ENCODE measurements at regions not wholly inside any gene's neighbourhood (a gene's known extent, or its start where the extent isn't known, plus 50 kb on each side); places are given as distances from the start of the nearest gene placed in this dataset.

DNA sequence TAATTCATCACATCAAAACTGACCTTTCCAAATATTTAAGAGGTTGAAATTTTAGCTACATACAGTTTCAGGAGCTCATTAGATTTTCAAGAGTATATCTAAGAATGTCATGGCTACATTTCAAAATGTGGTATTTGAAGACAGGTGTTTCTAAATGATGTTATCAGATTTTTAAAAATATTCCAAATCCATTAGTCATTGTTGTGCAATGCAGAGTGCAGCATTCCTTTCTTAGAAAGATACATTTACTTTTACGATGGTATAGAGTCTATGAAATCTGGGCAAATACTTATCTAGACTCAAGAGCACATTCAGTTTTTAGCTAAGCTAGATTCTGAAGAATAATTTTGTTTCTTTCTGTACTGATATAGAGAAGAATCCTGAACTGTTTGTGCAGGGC, 230.3 kb downstream of the CHRM3 start:
- H3K36me3 ChIP-seq (ENCODE audit: control insufficient read depth, insufficient read depth, low read length), result no peaks in the 10 kb centered on the region
- TF ChIP-seq, protein P1, sequence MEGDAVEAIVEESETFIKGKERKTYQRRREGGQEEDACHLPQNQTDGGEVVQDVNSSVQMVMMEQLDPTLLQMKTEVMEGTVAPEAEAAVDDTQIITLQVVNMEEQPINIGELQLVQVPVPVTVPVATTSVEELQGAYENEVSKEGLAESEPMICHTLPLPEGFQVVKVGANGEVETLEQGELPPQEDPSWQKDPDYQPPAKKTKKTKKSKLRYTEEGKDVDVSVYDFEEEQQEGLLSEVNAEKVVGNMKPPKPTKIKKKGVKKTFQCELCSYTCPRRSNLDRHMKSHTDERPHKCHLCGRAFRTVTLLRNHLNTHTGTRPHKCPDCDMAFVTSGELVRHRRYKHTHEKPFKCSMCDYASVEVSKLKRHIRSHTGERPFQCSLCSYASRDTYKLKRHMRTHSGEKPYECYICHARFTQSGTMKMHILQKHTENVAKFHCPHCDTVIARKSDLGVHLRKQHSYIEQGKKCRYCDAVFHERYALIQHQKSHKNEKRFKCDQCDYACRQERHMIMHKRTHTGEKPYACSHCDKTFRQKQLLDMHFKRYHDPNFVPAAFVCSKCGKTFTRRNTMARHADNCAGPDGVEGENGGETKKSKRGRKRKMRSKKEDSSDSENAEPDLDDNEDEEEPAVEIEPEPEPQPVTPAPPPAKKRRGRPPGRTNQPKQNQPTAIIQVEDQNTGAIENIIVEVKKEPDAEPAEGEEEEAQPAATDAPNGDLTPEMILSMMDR (IDR thresholded peaks at IDR 0.05; ENCODE audit: insufficient read depth, low read length, poor library complexity, severe bottlenecking), result no peak
- H3K27me3 ChIP-seq (replicated peaks; ENCODE audit: control insufficient read depth, insufficient read depth, low read length), result no peaks in the 10 kb centered on the region
- no peak overlapping the region for H3K4me3 ChIP-seq (replicated peaks; ENCODE audit: low read depth, low read length)
- no peak for DNase-seq (ENCODE audit: extremely low read depth, insufficient read length)

DNA sequence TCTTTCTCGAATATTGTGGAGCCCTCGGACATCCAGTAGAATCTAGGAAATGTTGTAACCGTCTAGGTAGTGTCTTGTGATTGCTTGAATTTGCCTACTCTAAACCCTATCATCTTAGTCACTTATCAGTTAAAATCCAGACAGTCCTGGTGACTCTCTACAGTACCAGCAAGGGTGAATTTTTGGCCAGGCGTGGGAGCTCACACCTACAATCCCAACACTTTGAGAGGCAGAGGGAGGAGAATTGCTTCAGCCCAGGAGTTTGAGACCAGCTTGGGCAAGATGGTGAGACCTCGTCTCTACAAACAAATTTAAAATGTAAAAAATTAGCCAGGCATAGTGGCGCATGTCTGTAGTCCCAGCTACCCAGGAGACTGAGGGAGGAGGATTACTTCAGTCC, 230.9 kb downstream of the CHRM3 start:
- DNase-seq (ENCODE audit: extremely low read depth, insufficient read length), result no peak
- TF ChIP-seq, protein P1 (IDR thresholded peaks at IDR 0.05; ENCODE audit: insufficient read depth, low read length, poor library complexity, severe bottlenecking), result no peak
- Histone ChIP-seq H3K4me3 (replicated peaks; ENCODE audit: low read depth, low read length) (no peak overlapping the region), H3K27me3 (replicated peaks; ENCODE audit: control insufficient read depth, insufficient read depth, low read length) (no peaks in the 10 kb centered on the region), H3K36me3 (ENCODE audit: control insufficient read depth, insufficient read depth, low read length) (no peaks in the 10 kb centered on the region)

DNA sequence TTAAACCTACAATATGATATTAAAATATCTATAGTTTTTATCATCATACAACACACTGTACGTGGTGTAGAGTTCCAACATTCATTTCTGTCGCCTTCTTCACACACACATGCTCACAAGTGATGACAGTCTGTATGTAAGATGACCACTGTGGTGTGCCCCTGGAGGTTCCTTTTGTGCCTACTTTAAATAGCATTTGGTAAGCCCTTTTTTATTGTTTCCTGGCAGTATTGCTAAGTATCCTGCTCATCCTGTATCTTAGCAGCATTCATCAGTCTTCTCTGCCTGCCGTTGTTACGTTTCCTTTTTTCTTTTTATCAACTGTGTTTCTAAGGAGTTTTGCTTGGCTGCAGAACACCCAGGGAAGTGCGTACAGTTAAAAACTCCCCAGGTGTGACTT, 231.4 kb downstream of the CHRM3 start:
- Histone ChIP-seq H3K27me3 (replicated peaks; ENCODE audit: control insufficient read depth, insufficient read depth, low read length) (no peaks in the 10 kb centered on the region), H3K4me3 (replicated peaks; ENCODE audit: low read depth, low read length) (no peak overlapping the region), H3K36me3 (ENCODE audit: control insufficient read depth, insufficient read depth, low read length) (no peaks in the 10 kb centered on the region)
- no peak for DNase-seq (ENCODE audit: extremely low read depth, insufficient read length)
- TF ChIP-seq, protein P1 (IDR thresholded peaks at IDR 0.05; ENCODE audit: insufficient read depth, low read length, poor library complexity, severe bottlenecking), result no peak

DNA sequence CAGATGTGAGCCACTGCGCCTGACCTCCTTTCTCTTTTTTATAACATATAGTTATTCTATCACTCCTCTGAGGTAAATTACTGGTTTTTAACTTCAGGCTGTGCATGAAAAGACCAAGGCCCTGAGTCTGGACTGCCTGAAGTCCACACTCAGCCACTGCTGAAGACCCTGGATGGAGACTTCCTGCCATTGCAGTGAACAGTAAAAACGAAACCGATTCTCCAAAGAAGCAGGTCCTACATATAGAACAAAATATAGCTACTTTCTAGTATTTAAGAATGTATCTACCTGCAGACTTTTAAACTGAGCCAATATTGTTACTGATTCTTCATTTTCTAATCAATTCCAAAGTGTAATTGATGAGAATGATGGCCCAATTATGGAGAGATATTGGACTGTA, 232.8 kb downstream of the CHRM3 start:
- TF ChIP-seq, protein P1 (IDR thresholded peaks at IDR 0.05; ENCODE audit: insufficient read depth, low read length, poor library complexity, severe bottlenecking), result no peak
- H3K4me3 ChIP-seq (replicated peaks; ENCODE audit: low read depth, low read length), result no peak overlapping the region
- no peaks in the 10 kb centered on the region for H3K27me3 ChIP-seq (replicated peaks; ENCODE audit: control insufficient read depth, insufficient read depth, low read length)
- H3K36me3 ChIP-seq (ENCODE audit: control insufficient read depth, insufficient read depth, low read length), result no peaks in the 10 kb centered on the region
- no peak for DNase-seq (ENCODE audit: extremely low read depth, insufficient read length)

GRCh38 chr1:239630767-239631166, 244.4 kb downstream of the CHRM3 start:
- H3K27me3 ChIP-seq (replicated peaks; ENCODE audit: control insufficient read depth, insufficient read depth, low read length), result no peaks in the 10 kb centered on the region
- TF ChIP-seq, protein P1 (IDR thresholded peaks at IDR 0.05; ENCODE audit: insufficient read depth, low read length, poor library complexity, severe bottlenecking), result no peak
- H3K36me3 ChIP-seq (ENCODE audit: control insufficient read depth, insufficient read depth, low read length), result no peaks in the 10 kb centered on the region
- no peak for DNase-seq (ENCODE audit: extremely low read depth, insufficient read length)
- no peak overlapping the region for H3K4me3 ChIP-seq (replicated peaks; ENCODE audit: low read depth, low read length)

DNA sequence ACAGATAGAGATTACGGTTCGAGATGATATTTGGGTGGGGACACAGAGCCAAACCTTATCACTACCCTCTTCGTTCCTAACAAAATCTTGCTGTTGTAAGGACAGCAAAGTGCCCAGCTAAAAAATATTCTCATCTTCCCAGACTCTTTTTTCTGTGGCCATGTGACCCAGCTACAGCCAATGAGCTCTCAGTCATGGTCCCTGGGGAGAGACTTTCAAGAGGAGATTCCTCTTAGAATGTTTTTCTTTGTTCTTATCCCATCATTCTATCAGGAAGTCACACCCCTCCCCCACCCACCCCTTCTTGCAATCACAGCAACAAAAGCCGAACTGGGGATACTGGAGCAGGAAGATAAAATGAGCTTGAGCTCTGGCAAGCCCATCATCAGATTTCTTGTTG, 247.1 kb downstream of the CHRM3 start:
- H3K36me3 ChIP-seq (ENCODE audit: control insufficient read depth, insufficient read depth, low read length), result no peaks in the 10 kb centered on the region
- H3K27me3 ChIP-seq (replicated peaks; ENCODE audit: control insufficient read depth, insufficient read depth, low read length), result no peaks in the 10 kb centered on the region
- H3K4me3 ChIP-seq (replicated peaks; ENCODE audit: low read depth, low read length), result no peak overlapping the region
- TF ChIP-seq, protein P1 (IDR thresholded peaks at IDR 0.05; ENCODE audit: insufficient read depth, low read length, poor library complexity, severe bottlenecking), result no peak
- DNase-seq (ENCODE audit: extremely low read depth, insufficient read length), result no peak
